SK-N-SH treated with all-trans-retinoic acid at 6 μM for 48 hours (cell line): ENCODE measurements at regions not wholly inside any gene's neighbourhood (a gene's known extent, or its start where the extent isn't known, plus 50 kb on each side); places are given as distances from the start of the nearest gene placed in this dataset.

Source experiments
- ATAC-seq: fragments of 200-7000 bp; cut with Tn5 transposase; 3 replicates; pipeline ENCODE4 v1.9.1; 2020; ENCODE audit warnings: mild to moderate bottlenecking, moderate library complexity
- BACH2 ChIP-seq: fragments of 250-450 bp; sonication (Bioruptor Pico); IDR thresholded peaks from 2 replicates; pipeline ENCODE4 v1.9.0; 2021; ENCODE audit warnings: mild to moderate bottlenecking, borderline replicate concordance
- CSDC2 ChIP-seq: fragments of 250-450 bp; sonication (Bioruptor Pico); IDR thresholded peaks from 2 replicates; pipeline ENCODE4 v1.5.0; 2020; ENCODE audit warnings: mild to moderate bottlenecking, moderate library complexity
- CSRNP3 ChIP-seq: fragments of 250-450 bp; sonication (Bioruptor Pico); IDR thresholded peaks from 2 replicates; pipeline ENCODE4 v1.5.1; 2021; ENCODE audit warnings: mild to moderate bottlenecking, moderate library complexity
- ESRRG ChIP-seq: fragments of 250-450 bp; sonication (Bioruptor Pico); IDR thresholded peaks from 2 replicates; pipeline ENCODE4 v1.6.1; 2021; ENCODE audit warnings: mild to moderate bottlenecking
- OSR1 ChIP-seq: fragments of 250-450 bp; sonication (Bioruptor Pico); IDR thresholded peaks from 2 replicates; pipeline ENCODE4 v1.8.0; 2022; ENCODE audit warnings: moderate library complexity, mild to moderate bottlenecking, inconsistent platforms
- PATZ1 ChIP-seq: fragments of 250-450 bp; sonication (Bioruptor Pico); IDR thresholded peaks from 2 replicates; pipeline ENCODE4 v1.8.0; 2020; ENCODE audit warnings: mild to moderate bottlenecking, moderate library complexity, borderline replicate concordance
- PPARA ChIP-seq: fragments of 250-450 bp; sonication (Bioruptor Pico); IDR thresholded peaks from 2 replicates; pipeline ENCODE4 v1.5.0; 2020; ENCODE audit warnings: mild to moderate bottlenecking, borderline replicate concordance
- RARB ChIP-seq: fragments of 250-450 bp; sonication (Bioruptor Pico); IDR thresholded peaks from 2 replicates; pipeline ENCODE4 v1.8.0; 2021; ENCODE audit warnings: mild to moderate bottlenecking, moderate library complexity
- SNAI2 ChIP-seq: fragments of 250-450 bp; sonication (Bioruptor Pico); IDR thresholded peaks from 2 replicates; pipeline ENCODE4 v1.5.0; 2020; ENCODE audit warnings: mild to moderate bottlenecking, moderate library complexity
- TCF4 ChIP-seq: fragments of 250-450 bp; sonication (Bioruptor Pico); IDR thresholded peaks from 2 replicates; pipeline ENCODE4 v1.8.0; 2021; ENCODE audit warnings: mild to moderate bottlenecking, moderate library complexity, borderline replicate concordance
- TOX ChIP-seq: fragments of 250-450 bp; sonication (Bioruptor Pico); IDR thresholded peaks from 2 replicates; pipeline ENCODE4 v1.8.0; 2021; ENCODE audit warnings: mild to moderate bottlenecking, moderate library complexity, borderline replicate concordance
- ZC3H10 ChIP-seq: fragments of 250-450 bp; sonication (Bioruptor Pico); IDR thresholded peaks from 2 replicates; pipeline ENCODE4 v1.5.1; 2021; ENCODE audit warnings: mild to moderate bottlenecking, moderate library complexity
- ZFP30 ChIP-seq: fragments of 450-650 bp; formaldehyde crosslinking; IDR thresholded peaks from 2 replicates; pipeline ENCODE4 v1.5.0; 2022; ENCODE audit warnings: mild to moderate bottlenecking, moderate library complexity
- ZNF565 ChIP-seq: fragments of 450-650 bp; formaldehyde crosslinking; conservative IDR thresholded peaks from 2 replicates; pipeline ENCODE4 v1.5.0; 2020; ENCODE audit warnings: low read depth, mild to moderate bottlenecking, moderate library complexity
- ZNF70 ChIP-seq: fragments of 450-650 bp; formaldehyde crosslinking; IDR thresholded peaks from 2 replicates; pipeline ENCODE4 v1.5.0; 2020; ENCODE audit warnings: mild to moderate bottlenecking, moderate library complexity
- ZNF8 ChIP-seq: fragments of 450-650 bp; formaldehyde crosslinking; IDR thresholded peaks from 2 replicates; pipeline ENCODE4 v1.5.0; 2020; ENCODE audit warnings: mild to moderate bottlenecking, moderate library complexity
- TF ChIP-seq, protein P1 (sequence below): fragments of 250-450 bp; sonication (Bioruptor Pico); IDR thresholded peaks from 2 replicates; pipeline ENCODE4 v1.8.0; 2021; ENCODE audit warnings: low read depth, mild to moderate bottlenecking, moderate library complexity, borderline replicate concordance
- TF ChIP-seq, protein P2 (sequence below): fragments of 250-450 bp; sonication (Bioruptor Pico); IDR thresholded peaks from 2 replicates; pipeline ENCODE4 v1.5.0; 2020; ENCODE audit warnings: mild to moderate bottlenecking, moderate library complexity
- TF ChIP-seq, protein P3 (sequence below): fragments of 250-450 bp; sonication (Bioruptor Pico); IDR thresholded peaks from 2 replicates; pipeline ENCODE4 v1.5.1; 2020; ENCODE audit warnings: low read depth, mild to moderate bottlenecking, moderate library complexity

- no peak for ATAC-seq
- no peak for TF ChIP-seq CSDC2 (CRISPR knock-in tag)
- TF ChIP-seq ZFP30 (CRISPR knock-in tag), result no peak
- no peak for TF ChIP-seq BACH2 (CRISPR knock-in tag)
- no peak for TF ChIP-seq ESRRG (CRISPR knock-in tag)
- TF ChIP-seq, protein P1, sequence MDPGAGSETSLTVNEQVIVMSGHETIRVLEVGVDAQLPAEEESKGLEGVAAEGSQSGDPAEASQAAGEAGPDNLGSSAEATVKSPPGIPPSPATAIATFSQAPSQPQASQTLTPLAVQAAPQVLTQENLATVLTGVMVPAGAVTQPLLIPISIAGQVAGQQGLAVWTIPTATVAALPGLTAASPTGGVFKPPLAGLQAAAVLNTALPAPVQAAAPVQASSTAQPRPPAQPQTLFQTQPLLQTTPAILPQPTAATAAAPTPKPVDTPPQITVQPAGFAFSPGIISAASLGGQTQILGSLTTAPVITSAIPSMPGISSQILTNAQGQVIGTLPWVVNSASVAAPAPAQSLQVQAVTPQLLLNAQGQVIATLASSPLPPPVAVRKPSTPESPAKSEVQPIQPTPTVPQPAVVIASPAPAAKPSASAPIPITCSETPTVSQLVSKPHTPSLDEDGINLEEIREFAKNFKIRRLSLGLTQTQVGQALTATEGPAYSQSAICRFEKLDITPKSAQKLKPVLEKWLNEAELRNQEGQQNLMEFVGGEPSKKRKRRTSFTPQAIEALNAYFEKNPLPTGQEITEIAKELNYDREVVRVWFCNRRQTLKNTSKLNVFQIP, result no peak
- TF ChIP-seq, protein P2, sequence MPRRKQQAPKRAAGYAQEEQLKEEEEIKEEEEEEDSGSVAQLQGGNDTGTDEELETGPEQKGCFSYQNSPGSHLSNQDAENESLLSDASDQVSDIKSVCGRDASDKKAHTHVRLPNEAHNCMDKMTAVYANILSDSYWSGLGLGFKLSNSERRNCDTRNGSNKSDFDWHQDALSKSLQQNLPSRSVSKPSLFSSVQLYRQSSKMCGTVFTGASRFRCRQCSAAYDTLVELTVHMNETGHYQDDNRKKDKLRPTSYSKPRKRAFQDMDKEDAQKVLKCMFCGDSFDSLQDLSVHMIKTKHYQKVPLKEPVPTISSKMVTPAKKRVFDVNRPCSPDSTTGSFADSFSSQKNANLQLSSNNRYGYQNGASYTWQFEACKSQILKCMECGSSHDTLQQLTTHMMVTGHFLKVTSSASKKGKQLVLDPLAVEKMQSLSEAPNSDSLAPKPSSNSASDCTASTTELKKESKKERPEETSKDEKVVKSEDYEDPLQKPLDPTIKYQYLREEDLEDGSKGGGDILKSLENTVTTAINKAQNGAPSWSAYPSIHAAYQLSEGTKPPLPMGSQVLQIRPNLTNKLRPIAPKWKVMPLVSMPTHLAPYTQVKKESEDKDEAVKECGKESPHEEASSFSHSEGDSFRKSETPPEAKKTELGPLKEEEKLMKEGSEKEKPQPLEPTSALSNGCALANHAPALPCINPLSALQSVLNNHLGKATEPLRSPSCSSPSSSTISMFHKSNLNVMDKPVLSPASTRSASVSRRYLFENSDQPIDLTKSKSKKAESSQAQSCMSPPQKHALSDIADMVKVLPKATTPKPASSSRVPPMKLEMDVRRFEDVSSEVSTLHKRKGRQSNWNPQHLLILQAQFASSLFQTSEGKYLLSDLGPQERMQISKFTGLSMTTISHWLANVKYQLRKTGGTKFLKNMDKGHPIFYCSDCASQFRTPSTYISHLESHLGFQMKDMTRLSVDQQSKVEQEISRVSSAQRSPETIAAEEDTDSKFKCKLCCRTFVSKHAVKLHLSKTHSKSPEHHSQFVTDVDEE (CRISPR knock-in tag), result no peak
- no peak for TF ChIP-seq PATZ1 (CRISPR knock-in tag)
- no peak for TF ChIP-seq SNAI2 (CRISPR knock-in tag)
- TF ChIP-seq PPARA (CRISPR knock-in tag), result no peak
- no peak for TF ChIP-seq ZNF565
- no peak for TF ChIP-seq OSR1 (CRISPR knock-in tag)
- TF ChIP-seq TCF4 (CRISPR knock-in tag), result no peak
- TF ChIP-seq, protein P3, sequence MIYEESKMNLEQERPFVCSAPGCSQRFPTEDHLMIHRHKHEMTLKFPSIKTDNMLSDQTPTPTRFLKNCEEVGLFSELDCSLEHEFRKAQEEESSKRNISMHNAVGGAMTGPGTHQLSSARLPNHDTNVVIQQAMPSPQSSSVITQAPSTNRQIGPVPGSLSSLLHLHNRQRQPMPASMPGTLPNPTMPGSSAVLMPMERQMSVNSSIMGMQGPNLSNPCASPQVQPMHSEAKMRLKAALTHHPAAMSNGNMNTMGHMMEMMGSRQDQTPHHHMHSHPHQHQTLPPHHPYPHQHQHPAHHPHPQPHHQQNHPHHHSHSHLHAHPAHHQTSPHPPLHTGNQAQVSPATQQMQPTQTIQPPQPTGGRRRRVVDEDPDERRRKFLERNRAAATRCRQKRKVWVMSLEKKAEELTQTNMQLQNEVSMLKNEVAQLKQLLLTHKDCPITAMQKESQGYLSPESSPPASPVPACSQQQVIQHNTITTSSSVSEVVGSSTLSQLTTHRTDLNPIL (CRISPR knock-in tag), result no peak
- TF ChIP-seq RARB (CRISPR knock-in tag), result no peak
- TF ChIP-seq ZNF70 (CRISPR knock-in tag), result no peak
- no peak for TF ChIP-seq ZNF8
- TF ChIP-seq, all 23 proteins: peak for 0
These were observed 480.7 kb upstream of the GYPC start for GRCh38 chr2:126175222-126175621.

- TF ChIP-seq TOX (CRISPR knock-in tag) (no peak), ZC3H10 (no peak), ZFP30 (CRISPR knock-in tag) (no peak), ZNF70 (CRISPR knock-in tag) (no peak), ESRRG (CRISPR knock-in tag) (no peak), CSDC2 (CRISPR knock-in tag) (no peak), ZNF8 (no peak), RARB (CRISPR knock-in tag) (no peak), CSRNP3 (CRISPR knock-in tag) (no peak), SNAI2 (CRISPR knock-in tag) (no peak)
- TF ChIP-seq, protein P2 (CRISPR knock-in tag), result no peak
- ATAC-seq, result no peak
These were observed 478.5 kb upstream of the GYPC start for GRCh38 chr2:126177479-126177878.
